Loucy (cell line): ENCODE measurements at regions not wholly inside any gene's neighbourhood (a gene's known extent, or its start where the extent isn't known, plus 50 kb on each side); places are given as distances from the start of the nearest gene placed in this dataset.

ENCODE experiments used
- H2AFZ ChIP-seq: fragments of 200-600 bp; sonication (generic); 2 replicates; pipeline ENCODE4 v1.6.0; 2016; ENCODE audit warnings: antibody characterized with exemption, mild to moderate bottlenecking, low read length, moderate library complexity
- H3F3A ChIP-seq: fragments of 200-600 bp; 2 replicates; pipeline ENCODE4 v1.6.0; 2016; ENCODE audit warnings: antibody characterized with exemption, low read depth, mild to moderate bottlenecking
- H3K27me3 ChIP-seq: fragments of 200-600 bp; sonication (generic); 2 replicates; pipeline ENCODE4 v1.6.1; 2014; ENCODE audit warnings: low read length, mild to moderate bottlenecking; ENCODE audit not compliant: insufficient read depth, poor library complexity, severe bottlenecking
- H3K36me3 ChIP-seq: fragments of 200-600 bp; sonication (generic); 2 replicates; pipeline ENCODE4 v1.6.1; 2016; ENCODE audit warnings: low read length; ENCODE audit not compliant: insufficient read depth
- H3K4me1 ChIP-seq: fragments of 200-600 bp; sonication (generic); 2 replicates; pipeline ENCODE4 v1.5.1; 2014; ENCODE audit warnings: low read length, mild to moderate bottlenecking; ENCODE audit not compliant: insufficient read depth, poor library complexity, severe bottlenecking
- H3K4me2 ChIP-seq: fragments of 200-600 bp; sonication (generic); 2 replicates; pipeline ENCODE4 v1.6.0; 2014; ENCODE audit warnings: antibody characterized with exemption, low read length, low read depth, mild to moderate bottlenecking; ENCODE audit not compliant: poor library complexity, severe bottlenecking
- H3K4me3 ChIP-seq: fragments of 200-600 bp; sonication (generic); 2 replicates; pipeline ENCODE4 v1.5.1; 2014; ENCODE audit warnings: low read length, mild to moderate bottlenecking, mixed read lengths; ENCODE audit not compliant: poor library complexity, severe bottlenecking
- H3K79me2 ChIP-seq: fragments of 200-600 bp; sonication (generic); 2 replicates; pipeline ENCODE4 v1.6.1; 2014; ENCODE audit warnings: low read length; ENCODE audit not compliant: insufficient read depth
- H3K9ac ChIP-seq: fragments of 200-600 bp; sonication (generic); 2 replicates; pipeline ENCODE4 v1.6.0; 2014; ENCODE audit warnings: mild to moderate bottlenecking, low read depth, low read length, moderate library complexity; ENCODE audit not compliant: poor library complexity, severe bottlenecking
- H3K9me2 ChIP-seq: fragments of 200-600 bp; sonication (generic); replicated peaks from 2 replicates; pipeline ENCODE4 v1.6.1; 2016; ENCODE audit warnings: low read depth, low read length, mixed read lengths
- H3K9me3 ChIP-seq: fragments of 200-600 bp; sonication (generic); 2 replicates; pipeline ENCODE4 v1.6.1; 2014; ENCODE audit warnings: mild to moderate bottlenecking, antibody characterized with exemption, low read length, low read depth; ENCODE audit not compliant: insufficient read depth
- H4K20me1 ChIP-seq: fragments of 200-600 bp; sonication (generic); 2 replicates; pipeline ENCODE4 v1.6.0; 2014; ENCODE audit warnings: antibody characterized with exemption, low read length, mild to moderate bottlenecking; ENCODE audit not compliant: insufficient read depth, poor library complexity, severe bottlenecking
- EZH2phosphoT487 ChIP-seq: fragments of 200-600 bp; IDR thresholded peaks from 2 replicates; pipeline ENCODE4 v1.6.1; 2018; ENCODE audit warnings: antibody characterized with exemption, mild to moderate bottlenecking, moderate library complexity, borderline replicate concordance
- TF ChIP-seq, protein P1 (sequence below): fragments of 200-600 bp; sonication (generic); conservative IDR thresholded peaks from 2 replicates; pipeline ENCODE4 v1.5.1; 2014; ENCODE audit warnings: mild to moderate bottlenecking, antibody characterized with exemption, low read length

DNA sequence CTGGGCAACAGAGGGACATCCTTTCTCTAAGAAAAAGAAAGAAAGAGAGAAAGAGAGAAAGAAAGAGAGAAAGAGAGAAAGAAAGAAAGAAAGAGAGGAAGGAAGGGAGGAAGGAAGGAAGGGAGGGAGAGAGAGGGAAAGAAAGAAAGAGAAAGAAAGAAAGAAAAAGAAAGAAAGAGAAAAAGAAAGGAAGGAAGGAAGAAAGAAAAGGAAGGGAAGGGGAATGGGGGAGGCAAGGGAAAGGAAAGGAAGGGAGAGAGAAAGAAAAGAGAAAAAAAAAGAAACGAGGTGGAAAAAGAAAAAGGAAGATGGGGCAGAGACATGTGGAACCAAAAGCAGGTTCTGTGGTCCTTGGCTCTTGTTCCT is 82.9 kb upstream of the SMNDC1 start:
- H3K4me2 ChIP-seq: no peak overlapping the region
- H3K9me2 ChIP-seq: no peaks in the 10 kb centered on the region
- no peak for TF ChIP-seq EZH2phosphoT487
- TF ChIP-seq, protein P1, sequence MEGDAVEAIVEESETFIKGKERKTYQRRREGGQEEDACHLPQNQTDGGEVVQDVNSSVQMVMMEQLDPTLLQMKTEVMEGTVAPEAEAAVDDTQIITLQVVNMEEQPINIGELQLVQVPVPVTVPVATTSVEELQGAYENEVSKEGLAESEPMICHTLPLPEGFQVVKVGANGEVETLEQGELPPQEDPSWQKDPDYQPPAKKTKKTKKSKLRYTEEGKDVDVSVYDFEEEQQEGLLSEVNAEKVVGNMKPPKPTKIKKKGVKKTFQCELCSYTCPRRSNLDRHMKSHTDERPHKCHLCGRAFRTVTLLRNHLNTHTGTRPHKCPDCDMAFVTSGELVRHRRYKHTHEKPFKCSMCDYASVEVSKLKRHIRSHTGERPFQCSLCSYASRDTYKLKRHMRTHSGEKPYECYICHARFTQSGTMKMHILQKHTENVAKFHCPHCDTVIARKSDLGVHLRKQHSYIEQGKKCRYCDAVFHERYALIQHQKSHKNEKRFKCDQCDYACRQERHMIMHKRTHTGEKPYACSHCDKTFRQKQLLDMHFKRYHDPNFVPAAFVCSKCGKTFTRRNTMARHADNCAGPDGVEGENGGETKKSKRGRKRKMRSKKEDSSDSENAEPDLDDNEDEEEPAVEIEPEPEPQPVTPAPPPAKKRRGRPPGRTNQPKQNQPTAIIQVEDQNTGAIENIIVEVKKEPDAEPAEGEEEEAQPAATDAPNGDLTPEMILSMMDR: no peak
- no peaks in the 10 kb centered on the region for H3K9me3 ChIP-seq
- no peaks in the 10 kb centered on the region for H3K27me3 ChIP-seq
- H3K9ac ChIP-seq: no peak overlapping the region
- peak overlapping the region; percentile 38 for H2AFZ ChIP-seq
- no peaks in the 10 kb centered on the region for H3K79me2 ChIP-seq
- no peak overlapping the region for H3K4me3 ChIP-seq
- H3K36me3 ChIP-seq: no peaks in the 10 kb centered on the region
- peaks cover 16% of the 10 kb centered on the region for H3K4me1 ChIP-seq
- H3F3A ChIP-seq: no peaks in the 10 kb centered on the region
- H4K20me1 ChIP-seq: no peaks in the 10 kb centered on the region

DNA sequence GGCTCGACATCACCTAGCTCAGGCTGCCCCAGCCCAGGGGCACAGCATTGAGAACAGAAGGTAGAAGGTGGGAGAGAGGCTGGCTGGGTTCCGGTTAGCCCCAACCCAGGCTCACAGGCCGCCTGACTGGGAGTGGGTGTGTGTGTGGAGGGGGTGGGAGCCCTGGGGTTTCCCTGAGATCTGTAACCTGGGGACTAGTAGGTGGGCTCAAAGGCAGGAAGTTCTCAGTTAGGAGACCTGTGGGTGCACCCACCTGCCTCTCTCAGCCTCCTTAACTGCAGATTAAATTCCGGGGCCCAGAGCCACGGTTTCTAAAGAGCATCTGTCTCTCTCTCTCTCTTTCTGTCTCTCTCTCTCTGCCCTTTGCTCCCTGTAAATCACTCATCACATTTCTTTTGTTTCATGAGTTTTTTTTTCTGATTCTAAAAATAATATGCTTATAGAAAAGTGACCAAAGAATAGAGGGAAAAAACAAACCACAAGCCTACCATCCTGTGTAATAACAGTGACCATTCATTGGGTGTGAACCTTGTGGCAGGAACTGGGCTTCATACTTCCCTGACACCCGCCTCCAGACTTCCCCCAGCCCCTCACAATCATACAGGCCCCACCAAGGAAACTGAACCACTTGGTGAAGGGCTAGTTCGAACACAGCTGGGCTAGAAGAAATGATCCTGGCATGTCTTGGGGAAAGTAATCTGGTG is 83.4 kb upstream of the SMNDC1 start:
- no peaks in the 10 kb centered on the region for H4K20me1 ChIP-seq
- no peaks in the 10 kb centered on the region for H3K79me2 ChIP-seq
- TF ChIP-seq, protein P1: no peak
- no peak for TF ChIP-seq EZH2phosphoT487
- peaks cover 16% of the 10 kb centered on the region for H3K4me1 ChIP-seq
- no peak overlapping the region for H3K4me2 ChIP-seq
- H3K9me3 ChIP-seq: no peaks in the 10 kb centered on the region
- no peaks in the 10 kb centered on the region for H3K9me2 ChIP-seq
- no peaks in the 10 kb centered on the region for H3K36me3 ChIP-seq
- no peak overlapping the region for H3K4me3 ChIP-seq
- no peaks in the 10 kb centered on the region for H3F3A ChIP-seq
- peak overlapping the region; percentile 38 for H2AFZ ChIP-seq
- no peak overlapping the region for H3K9ac ChIP-seq
- H3K27me3 ChIP-seq: no peaks in the 10 kb centered on the region

DNA sequence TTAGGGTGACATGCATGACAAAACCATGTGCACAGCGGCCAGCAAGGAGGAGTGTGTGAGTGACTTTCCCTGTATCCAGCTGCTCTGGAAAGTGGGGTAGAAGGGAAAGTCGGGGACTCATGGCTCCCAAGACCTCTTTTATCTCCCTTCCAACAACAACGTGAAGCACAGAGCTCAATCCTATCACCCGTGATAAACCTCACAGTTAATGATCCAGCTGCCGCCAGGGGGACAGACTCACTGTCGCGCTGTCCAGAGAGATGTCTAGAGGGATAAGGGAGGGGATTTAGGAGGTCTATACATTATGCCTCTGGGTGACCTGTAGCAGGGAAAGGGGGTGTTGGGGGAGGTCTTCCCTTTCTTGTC is 84.0 kb upstream of the SMNDC1 start:
- Histone ChIP-seq H3K9ac (no peak overlapping the region), H4K20me1 (no peaks in the 10 kb centered on the region), H3F3A (no peaks in the 10 kb centered on the region), H3K27me3 (no peaks in the 10 kb centered on the region), H3K9me2 (no peaks in the 10 kb centered on the region), H3K4me3 (no peak overlapping the region), H2AFZ (peak overlapping the region; percentile 38; the same call in 1 of the 2 replicates), H3K36me3 (no peaks in the 10 kb centered on the region), H3K4me2 (no peak overlapping the region), H3K9me3 (no peaks in the 10 kb centered on the region), H3K4me1 (peaks cover 16% of the 10 kb centered on the region), H3K79me2 (no peaks in the 10 kb centered on the region)
- TF ChIP-seq, protein P1: no peak
- no peak for TF ChIP-seq EZH2phosphoT487
